Stimulated activated CD8-positive, alpha-beta memory T cell treated with anti-CD3 and anti-CD28 coated beads, Interleukin-15, amount 100 ng/mL, for 48 hours (primary cell): ENCODE measurements at regions not wholly inside any gene's neighbourhood (a gene's known extent, or its start where the extent isn't known, plus 50 kb on each side); places are given as distances from the start of the nearest gene placed in this dataset.

Experiments used
- DNase-seq, 2 donors: peaks; one replicate each; pipeline ENCODE4 v3.0.0-alpha.2; 2020; ENCODE audit warnings: low read depth in 2 of 2

GRCh38 chr18:71899707-71900472 is 644.3 kb downstream of the CBLN2 start:
- DNase-seq, result no peak

DNA sequence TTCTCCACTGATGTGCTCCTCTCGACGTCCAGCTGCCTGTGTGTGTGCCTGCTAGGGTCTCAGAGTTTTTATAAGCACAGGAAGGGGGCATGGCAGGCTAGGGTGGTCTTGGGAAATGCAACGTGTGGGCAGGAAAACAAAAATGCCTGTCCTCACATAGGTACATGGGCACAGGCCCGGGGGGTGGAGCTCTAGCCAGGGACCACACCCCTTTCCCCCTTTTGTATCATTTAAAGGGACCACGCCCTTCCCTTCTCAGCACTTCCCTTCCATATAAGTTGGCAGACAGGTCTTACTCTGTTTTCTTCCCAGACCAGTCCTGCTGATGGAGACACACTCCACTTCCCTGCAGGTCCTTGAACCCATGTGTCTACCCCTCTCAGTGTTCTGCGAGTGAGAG is 645.0 kb downstream of the CBLN2 start:
- DNase-seq, result no peak

DNA sequence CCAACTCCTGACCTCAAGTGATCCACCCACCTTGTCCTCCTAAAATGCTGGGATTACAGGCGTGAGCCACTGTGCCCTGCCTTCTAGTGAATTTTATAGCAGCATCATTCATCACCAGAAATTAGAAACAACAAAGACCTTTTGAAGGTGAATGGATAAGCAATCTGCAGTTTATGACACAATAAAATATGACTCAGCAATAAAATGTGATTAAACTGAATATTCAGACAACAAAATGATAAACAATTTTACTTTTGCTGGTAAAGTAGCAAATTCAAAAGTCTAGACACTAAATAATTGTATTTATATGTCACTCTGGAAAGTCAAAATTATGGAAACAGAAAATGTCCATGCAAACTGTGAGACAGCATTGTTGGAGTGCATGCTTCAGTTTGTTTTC is 656.6 kb downstream of the CBLN2 start:
- DNase-seq, result no peak

DNA sequence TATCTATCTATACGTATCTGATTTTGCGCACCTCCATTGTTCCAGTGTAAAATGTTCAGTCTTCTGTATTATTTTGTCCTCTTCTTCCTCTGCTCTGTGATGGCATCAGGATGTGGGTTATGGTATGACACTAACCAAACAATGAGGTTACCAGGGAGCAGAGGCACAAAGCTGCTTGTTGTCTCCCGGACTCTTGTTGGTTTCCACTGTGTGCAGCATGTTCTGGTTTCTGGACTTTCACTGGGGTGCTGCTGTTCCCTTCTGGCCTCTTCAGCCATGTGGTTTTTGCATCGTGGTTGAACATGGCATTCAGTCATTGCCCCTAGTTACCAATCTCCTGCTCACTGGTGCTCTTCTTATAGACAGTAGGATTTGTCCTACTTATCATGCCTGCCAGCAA is 665.9 kb downstream of the CBLN2 start:
- no peak for DNase-seq

DNA sequence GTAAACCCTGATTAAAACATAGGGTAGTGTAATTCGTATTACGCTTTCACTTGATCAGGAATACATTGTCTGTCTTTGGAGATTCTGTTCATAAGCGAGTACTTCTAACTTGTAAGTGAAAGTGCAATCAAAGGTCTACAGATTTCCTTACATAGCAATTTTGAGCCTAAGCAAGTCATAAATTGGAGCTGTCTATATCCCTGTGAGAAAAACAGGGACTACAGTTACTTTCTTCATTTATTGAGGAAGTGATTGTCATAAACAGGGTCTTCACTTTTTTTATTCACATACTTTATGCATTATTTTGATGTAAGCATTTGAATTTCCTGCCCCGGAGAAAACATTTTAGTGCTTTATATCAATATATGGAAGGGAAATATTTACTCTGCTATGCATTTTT is 670.4 kb downstream of the CBLN2 start:
- no peak for DNase-seq

DNA sequence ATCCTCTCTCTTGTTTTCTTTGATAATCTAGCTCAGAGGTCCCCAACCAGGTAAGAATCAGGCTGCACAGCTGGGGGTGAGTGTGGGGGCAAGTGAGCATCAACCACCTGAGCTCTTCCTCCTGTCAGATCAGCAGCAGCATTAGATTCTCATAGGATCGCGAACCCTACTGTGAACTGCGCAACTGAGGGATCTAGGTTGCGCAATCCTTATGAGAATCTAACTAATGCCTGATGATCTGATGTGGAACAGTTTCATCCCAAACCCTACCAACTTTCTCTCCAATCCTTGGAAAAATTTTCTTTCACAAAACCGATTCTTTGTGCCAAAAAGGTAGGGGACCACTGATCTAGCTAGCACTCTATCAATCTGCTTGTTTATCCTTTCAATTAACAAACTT is 678.3 kb downstream of the CBLN2 start:
- DNase-seq, result no peak

DNA sequence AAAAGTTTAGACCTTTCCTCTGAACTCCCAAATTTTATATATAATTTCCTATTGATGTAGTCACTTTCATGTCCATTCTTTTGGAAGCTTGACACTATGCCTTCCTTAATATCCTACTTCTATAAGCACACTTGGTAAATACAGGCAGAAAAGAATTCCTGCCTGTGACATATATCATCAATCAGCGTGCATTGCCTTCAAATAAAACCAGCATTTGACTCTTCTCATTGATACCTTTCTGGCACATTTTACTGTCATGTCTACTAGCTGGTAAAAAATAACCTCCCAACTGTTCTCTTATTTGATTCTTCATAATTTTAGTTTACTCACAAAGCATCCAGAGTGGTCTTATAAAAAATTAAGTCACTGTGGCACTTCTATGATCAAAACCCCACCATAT is 693.5 kb downstream of the CBLN2 start:
- no peak for DNase-seq

- DNase-seq, result no peak
Measured at GRCh38 chr18:71849407-71849806, 694.7 kb downstream of the CBLN2 start.

DNA sequence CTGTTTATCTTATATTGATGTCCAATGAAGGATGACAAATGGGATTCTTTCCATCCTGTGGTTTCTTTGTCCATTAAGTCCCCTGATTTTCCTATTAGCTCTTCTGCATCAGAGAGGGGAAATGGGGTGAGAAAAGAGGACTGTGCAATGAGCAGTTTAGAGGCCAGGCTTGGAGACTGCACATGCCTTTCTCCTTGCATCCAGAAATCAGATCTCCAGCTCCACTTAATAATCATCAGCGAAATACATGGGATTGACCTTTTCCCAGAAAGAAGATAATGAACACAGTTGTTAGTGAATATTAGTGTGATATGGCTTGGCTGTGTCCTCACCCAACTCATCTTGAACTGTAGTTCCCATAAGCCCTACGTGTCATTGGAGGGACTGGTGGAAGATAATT is 697.4 kb downstream of the CBLN2 start:
- no peak for DNase-seq

- no peak for DNase-seq
Measured at GRCh38 chr18:71844814-71845213, 699.3 kb downstream of the CBLN2 start.

GRCh38 chr18:71842666-71843065 is 701.5 kb downstream of the CBLN2 start:
- DNase-seq, result no peak

DNA sequence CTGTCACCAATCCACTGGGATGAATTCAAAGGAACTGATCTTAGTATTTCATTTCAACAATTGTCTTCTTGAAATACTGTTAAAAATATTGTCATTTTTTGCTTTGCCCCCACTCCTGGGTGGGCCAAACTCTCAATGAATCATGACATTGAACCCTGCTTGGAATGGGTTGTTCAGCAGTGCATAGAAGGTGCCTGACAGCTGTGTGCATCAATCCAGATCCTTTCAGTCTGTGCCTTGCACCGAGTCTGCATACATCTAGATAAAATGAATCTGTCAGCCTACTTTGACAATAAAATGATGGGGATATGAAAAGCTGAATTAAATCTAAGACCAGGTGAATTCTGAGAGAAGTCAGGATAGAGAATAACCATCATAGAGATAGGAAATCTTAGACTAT is 706.6 kb downstream of the CBLN2 start:
- no peak for DNase-seq

GRCh38 chr18:71832946-71833617 is 711.1 kb downstream of the CBLN2 start:
- DNase-seq, result no peak

GRCh38 chr18:71831039-71831438 is 713.1 kb downstream of the CBLN2 start:
- no peak for DNase-seq

DNA sequence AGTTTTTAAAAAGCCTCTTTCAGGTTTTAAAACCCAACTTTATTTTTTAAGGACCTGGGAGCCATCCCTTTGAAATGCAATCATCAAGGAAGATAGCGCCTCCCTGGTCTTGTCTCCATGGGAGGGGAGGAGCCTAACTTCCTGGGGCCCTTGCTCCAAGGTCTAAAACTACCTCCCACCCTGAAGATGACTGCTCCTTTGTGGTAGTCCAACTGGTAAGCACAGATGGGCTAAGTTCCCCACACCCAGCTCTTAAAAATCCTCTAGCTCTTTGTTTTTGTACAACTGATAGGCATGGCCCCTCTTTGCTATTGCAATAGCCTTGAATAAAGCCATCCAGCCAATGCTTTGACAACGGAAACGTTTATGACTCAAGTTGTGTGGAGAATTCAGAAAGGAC is 716.8 kb downstream of the CBLN2 start:
- no peak for DNase-seq

DNA sequence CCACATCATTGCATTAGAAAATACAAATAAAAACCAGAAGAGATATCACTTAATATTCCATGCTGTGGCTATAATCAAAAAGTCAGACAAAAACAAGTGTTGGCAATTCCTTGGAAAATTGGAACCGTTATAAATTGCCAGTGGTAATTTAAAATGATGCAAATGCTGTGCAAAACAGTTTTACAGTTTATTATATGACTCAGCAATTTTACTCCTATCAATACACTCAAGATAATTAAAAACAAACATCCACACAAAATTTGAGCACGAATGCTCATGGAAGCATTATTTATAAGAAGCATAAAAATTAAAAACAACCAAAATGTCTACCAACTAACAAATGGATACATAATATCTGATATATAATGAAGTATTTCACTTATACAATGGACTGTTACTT is 728.8 kb downstream of the CBLN2 start:
- DNase-seq, result no peak

GRCh38 chr18:71809711-71810110 is 734.4 kb downstream of the CBLN2 start:
- no peak for DNase-seq

DNA sequence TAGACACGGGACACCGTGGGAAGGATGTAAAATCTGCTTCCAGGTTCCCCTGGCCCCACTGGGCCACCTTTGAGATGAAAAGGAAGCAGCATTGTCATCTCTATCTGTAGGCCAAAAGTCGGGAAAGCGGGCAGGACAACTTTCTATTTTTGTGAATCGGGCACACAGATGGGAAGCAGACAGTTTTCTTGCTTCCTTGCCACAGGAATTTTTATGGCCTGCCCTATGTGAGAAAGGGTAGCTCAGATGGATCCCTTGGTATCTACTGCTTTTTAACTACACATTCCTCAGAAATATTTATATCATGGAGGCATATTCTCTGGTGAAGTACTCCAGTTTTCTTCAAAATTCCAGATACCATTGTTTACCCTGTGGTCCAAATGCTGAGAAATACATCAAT is 735.5 kb downstream of the CBLN2 start:
- no peak for DNase-seq

DNA sequence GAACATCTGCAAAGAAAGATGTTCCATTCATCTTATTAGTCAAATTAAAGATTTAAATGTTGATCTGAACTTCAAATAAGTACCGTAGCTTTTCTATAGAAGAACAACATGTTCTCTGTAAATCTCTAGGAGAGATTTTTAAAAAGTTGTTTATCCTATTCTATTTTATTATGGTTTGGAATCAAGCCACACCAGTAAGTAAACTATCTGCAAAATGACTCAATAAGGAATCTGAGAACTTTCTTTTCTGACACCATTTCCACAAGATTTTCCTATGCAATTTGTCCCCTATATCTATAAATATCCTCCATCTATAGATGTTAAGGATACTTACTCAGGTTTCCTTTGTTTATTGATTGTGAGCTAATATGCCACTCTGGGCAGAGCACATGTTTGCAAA is 736.6 kb downstream of the CBLN2 start:
- DNase-seq, result no peak

DNA sequence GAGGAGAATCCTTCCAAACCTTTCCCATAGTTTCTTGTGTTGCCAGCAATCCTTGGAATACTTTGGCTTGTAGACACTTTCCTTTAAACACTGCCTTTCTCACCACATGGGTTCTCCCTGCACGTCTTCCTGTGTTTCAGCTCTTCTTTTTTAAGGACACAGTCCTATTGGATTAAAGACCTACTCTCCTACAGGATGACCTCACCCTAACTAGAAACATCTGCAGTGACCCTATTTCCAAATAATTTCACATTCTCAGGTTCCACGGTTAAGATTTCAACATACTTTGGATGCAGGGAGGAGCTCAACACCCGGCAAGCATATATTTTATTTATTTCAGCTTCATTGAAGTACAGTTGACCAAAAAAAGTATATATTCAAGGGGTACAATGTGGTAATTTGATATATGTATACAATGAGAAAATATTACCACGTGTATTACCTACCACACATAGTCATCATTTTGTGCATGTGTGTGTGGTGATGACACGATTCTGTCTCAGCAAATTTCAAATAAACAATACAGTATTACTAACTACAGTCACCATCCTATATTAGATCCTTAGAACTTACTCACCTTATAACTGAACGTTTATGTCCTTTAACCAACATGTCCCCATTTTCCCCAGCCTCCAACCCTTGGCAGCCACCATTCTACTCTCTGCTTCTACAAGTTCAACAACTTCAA is 745.0 kb downstream of the CBLN2 start:
- no peak for DNase-seq

- no peak for DNase-seq
Measured at GRCh38 chr18:71797554-71797953, 746.6 kb downstream of the CBLN2 start.

DNA sequence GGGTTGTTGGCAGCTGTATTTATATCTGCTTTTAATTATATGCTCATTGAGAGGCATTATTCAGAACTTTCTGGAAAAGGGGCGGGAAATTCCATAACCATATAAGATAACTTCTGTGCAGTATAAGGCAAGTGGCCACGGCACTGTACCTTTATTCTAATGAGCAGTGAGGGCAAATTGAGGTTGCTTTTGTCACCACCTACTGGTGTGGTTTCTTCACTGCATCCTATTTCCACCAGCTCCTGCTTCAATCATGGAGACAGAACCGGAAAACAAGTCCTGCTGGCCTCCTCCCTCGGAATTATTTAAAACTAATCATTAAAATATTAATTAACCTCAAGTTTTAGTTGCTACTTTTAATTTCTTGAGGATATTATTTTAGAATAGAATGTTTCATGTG is 759.4 kb downstream of the CBLN2 start:
- no peak for DNase-seq

DNA sequence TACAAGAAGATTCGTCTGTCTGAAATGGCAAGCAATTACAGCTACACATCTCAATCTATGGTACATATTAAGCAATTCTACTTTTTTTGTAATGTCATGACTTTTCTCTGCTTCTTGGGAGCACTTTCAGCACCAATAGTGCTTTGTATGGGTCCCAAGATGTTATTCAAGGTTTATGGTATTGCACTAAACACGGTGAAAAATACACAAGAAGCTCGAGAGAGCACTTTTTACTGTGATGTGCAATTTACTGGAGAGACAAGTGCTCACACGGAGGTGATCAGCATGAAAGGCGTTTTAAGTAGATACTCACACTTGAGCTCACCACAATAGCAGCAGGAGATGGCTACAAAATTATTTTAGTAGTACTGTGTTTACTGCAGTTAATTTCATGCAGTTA is 783.6 kb downstream of the CBLN2 start:
- DNase-seq, result no peak
